IMR-90 (cell line): ENCODE measurements at regions not wholly inside any gene's neighbourhood (a gene's known extent, or its start where the extent isn't known, plus 50 kb on each side); places are given as distances from the start of the nearest gene placed in this dataset.
A peak's percentile ranks its signal among the peaks of the same experiment; 100 is the strongest.

Source experiments
- BHLHE40 ChIP-seq: fragments of 150-350 bp; IDR thresholded peaks from 2 replicates; pipeline ENCODE4 v1.6.1; 2016; ENCODE audit warnings: mild to moderate bottlenecking, low read depth, low read length
- CEBPB ChIP-seq: IDR thresholded peaks from 2 replicates; pipeline ENCODE4 v1.6.1; 2012; ENCODE audit warnings: low read depth, low read length, improper control_type of control experiment
- CTCF ChIP-seq: conservative IDR thresholded peaks from 2 replicates; pipeline ENCODE4 v1.5.1; 2012; ENCODE audit warnings: mild to moderate bottlenecking, low read depth, low read length, improper control_type of control experiment
- FOS ChIP-seq: fragments of 150-350 bp; IDR thresholded peaks from 2 replicates; pipeline ENCODE4 v1.6.1; 2016; ENCODE audit warnings: low read depth, low read length
- MAZ ChIP-seq: IDR thresholded peaks from 2 replicates; pipeline ENCODE4 v1.6.1; 2012; ENCODE audit warnings: low read depth, mild to moderate bottlenecking, low read length, improper control_type of control experiment, moderate library complexity, borderline replicate concordance
- POLR2A ChIP-seq: IDR thresholded peaks from 2 replicates; pipeline ENCODE4 v1.6.1; 2012; ENCODE audit warnings: mild to moderate bottlenecking, low read depth, low read length
- RAD21 ChIP-seq: IDR thresholded peaks from 2 replicates; pipeline ENCODE4 v1.6.1; 2012; ENCODE audit warnings: low read length, improper control_type of control experiment
- RCOR1 ChIP-seq: IDR thresholded peaks from 2 replicates; pipeline ENCODE4 v1.6.1; 2012; ENCODE audit warnings: mild to moderate bottlenecking, low read length, improper control_type of control experiment; ENCODE audit not compliant: insufficient replicate concordance
- SMC3 ChIP-seq: fragments of 150-350 bp; IDR thresholded peaks from 2 replicates; pipeline ENCODE4 v1.6.1; 2016; ENCODE audit warnings: low read depth, mild to moderate bottlenecking, antibody characterized with exemption, low read length, moderate library complexity
- USF2 ChIP-seq: fragments of 150-350 bp; IDR thresholded peaks from 2 replicates; pipeline ENCODE4 v1.6.1; 2017; ENCODE audit warnings: mild to moderate bottlenecking, antibody characterized with exemption, low read length, low read depth

DNA sequence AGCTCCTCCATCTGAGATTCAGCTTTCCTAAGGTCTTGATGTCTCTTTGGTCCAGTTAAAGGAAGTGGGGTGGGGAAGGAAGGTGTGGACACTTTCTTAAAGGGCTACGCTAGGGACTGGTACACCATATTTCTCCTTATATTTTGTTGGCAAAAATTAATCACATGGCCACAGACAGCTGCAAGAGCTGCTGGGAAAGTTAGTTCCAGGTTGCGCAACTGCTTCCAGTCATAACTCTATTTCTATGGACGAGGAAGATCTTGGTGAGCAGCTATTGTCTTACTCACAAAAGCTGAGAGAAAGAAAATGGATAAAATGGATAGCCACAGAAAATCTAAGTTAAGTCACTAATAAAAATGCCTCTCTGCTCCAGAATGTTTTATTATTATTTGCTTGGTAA, 60.7 kb upstream of the PPM1B start:
- TF ChIP-seq CTCF (no peak), POLR2A (no peak), RAD21 (no peak), USF2 (no peak), BHLHE40 (no peak), FOS (no peak), CEBPB (peak; percentile 92), SMC3 (no peak), MAZ (no peak), RCOR1 (no peak)
